ENCODE measurements at regions not wholly inside any gene's neighbourhood (a gene's known extent, or its start where the extent isn't known, plus 50 kb on each side); places are given as distances from the start of the nearest gene placed in this dataset.

GRCh38 chr6:133757335-133757734 is 131.6 kb upstream of the TCF21 start (continued):
- TF ChIP-seq ZFP91 (CRISPR knock-in tag; IDR thresholded peaks at IDR 0.05; ENCODE audit: borderline replicate concordance) (no peak), WIZ (CRISPR knock-in tag; IDR thresholded peaks at IDR 0.05) (no peak), NR2F2 (IDR thresholded peaks at IDR 0.05; ENCODE audit: borderline replicate concordance, low read depth) (no peak), ZNF446 (CRISPR knock-in tag; IDR thresholded peaks at IDR 0.05) (no peak)

- H3K36me3 ChIP-seq (replicated peaks in 1 of 2; ENCODE audit: control insufficient read depth in 1 of 2, insufficient read depth in 2 of 2, low read length in 2 of 2): no peaks in the 10 kb centered on the region
- no peak overlapping the region for H3K27ac ChIP-seq (ENCODE audit: extremely low read length, insufficient read depth, low read length)
- in situ Hi-C loops (cut with HindIII; ENCODE audit: extremely low pct_ligation_motif_present, low pct_unique_long_range_greater_than_20kb): no loop called here
- no TSS peak for BruUV-seq (replicated peaks)
- ATAC-seq (no peak), FAIRE-seq (no peak), DNase-seq (ENCODE audit: low spot score) (no peak)
- no peaks in the 10 kb centered on the region for H4K20me1 ChIP-seq (ENCODE audit: insufficient read depth, low read length)
- H3K4me3 ChIP-seq (replicated peaks in 1 of 3; ENCODE audit: insufficient read depth in 1 of 3, low read depth in 2 of 3, low read length in 3 of 3): no peak overlapping the region
- WGBS (ENCODE audit: low lambda C conversion rate): 0% methylated on average over 2 of the region's 2 CpGs
- ChIA-PET POLR2A (no interaction called here), CTCF (ENCODE audit: low intra/inter-chr PET ratio, low total read pairs) (no interaction called here)
- no peak overlapping the region for H3K9ac ChIP-seq (ENCODE audit: insufficient read depth, low read depth, low read length)
- no peaks in the 10 kb centered on the region for H3K4me1 ChIP-seq (ENCODE audit: insufficient read depth, low read length)
- no peaks in the 10 kb centered on the region for H3K27me3 ChIP-seq (ENCODE audit: control insufficient read depth in 1 of 2, insufficient read depth in 2 of 2, low read length in 2 of 2)
- intact Hi-C loops (cut with micrococcal nuclease; ENCODE audit: unreplicated experiment): no loop called here
- no peaks in the 10 kb centered on the region for H3K79me2 ChIP-seq (ENCODE audit: insufficient read depth, low read length)
- H3K4me2 ChIP-seq (ENCODE audit: low read depth, low read length): no peak overlapping the region
- TF ChIP-seq ZNF24 (IDR thresholded peaks at IDR 0.05): no peak
- TF ChIP-seq PHF20 (CRISPR knock-in tag; IDR thresholded peaks at IDR 0.05): no peak
- no peak for TF ChIP-seq ZNF670 (CRISPR knock-in tag; IDR thresholded peaks at IDR 0.05; ENCODE audit: borderline replicate concordance)
- TF ChIP-seq MLLT10 (CRISPR knock-in tag; IDR thresholded peaks at IDR 0.05): no peak
- TF ChIP-seq U2AF2 (IDR thresholded peaks at IDR 0.05; ENCODE audit: low read depth, low read length): no peak
- no peak overlapping the region for H2AFZ ChIP-seq (ENCODE audit: low read length)
- no peaks in the 10 kb centered on the region for H3K9me3 ChIP-seq (ENCODE audit: low read length)
Observed at GRCh38 chr6:133758815-133759335, 130.0 kb upstream of the TCF21 start.
